ENCODE measurements at regions not wholly inside any gene's neighbourhood (a gene's known extent, or its start where the extent isn't known, plus 50 kb on each side); places are given as distances from the start of the nearest gene placed in this dataset.

- Mint-ChIP-seq H3K4me1 (peaks cover 11% of the 10 kb centered on the region), H3K4me3 (no peak overlapping the region), H3K36me3 (no peaks in the 10 kb centered on the region), H3K9me3 (no peaks in the 10 kb centered on the region), H3K27ac (no peak overlapping the region), H3K27me3 (ENCODE audit: low read depth) (no peaks in the 10 kb centered on the region)
- POLR2A ChIA-PET: no interaction called here
- CTCF ChIA-PET: interaction anchor here (0.6 kb wide), 1 partner anchor 174 kb away, joined by 4 read pairs; no protein-coding TSS in a partner anchor
- TF ChIP-seq ZNF425 (CRISPR knock-in tag; conservative IDR thresholded peaks at IDR 0.05): no peak
- no peak for TF ChIP-seq NFYB (CRISPR knock-in tag; conservative IDR thresholded peaks at IDR 0.05; ENCODE audit: low read depth)
- TF ChIP-seq FOXP1 (CRISPR knock-in tag; IDR thresholded peaks at IDR 0.05; ENCODE audit: borderline replicate concordance): no peak
- no peak for TF ChIP-seq ZBTB21 (CRISPR knock-in tag; IDR thresholded peaks at IDR 0.05; ENCODE audit: borderline replicate concordance)
- TF ChIP-seq USF1 (CRISPR knock-in tag; IDR thresholded peaks at IDR 0.05): no peak
- no peak for TF ChIP-seq RELA (CRISPR knock-in tag; IDR thresholded peaks at IDR 0.05; ENCODE audit: borderline replicate concordance)
- TF ChIP-seq MYBL2 (CRISPR knock-in tag; IDR thresholded peaks at IDR 0.05): no peak
- TF ChIP-seq GABPB1 (CRISPR knock-in tag; IDR thresholded peaks at IDR 0.05): no peak
- TF ChIP-seq USF2 (CRISPR knock-in tag; IDR thresholded peaks at IDR 0.05): no peak
- no peak for TF ChIP-seq ETV6 (CRISPR knock-in tag; IDR thresholded peaks at IDR 0.05)
- no peak for TF ChIP-seq FOXJ3 (CRISPR knock-in tag; IDR thresholded peaks at IDR 0.05; ENCODE audit: borderline replicate concordance)
- TF ChIP-seq ERG (CRISPR knock-in tag; IDR thresholded peaks at IDR 0.05): no peak
- TF ChIP-seq MLX (CRISPR knock-in tag; IDR thresholded peaks at IDR 0.05): no peak
- no peak for TF ChIP-seq RORB (CRISPR knock-in tag; IDR thresholded peaks at IDR 0.05)
- TF ChIP-seq TP53 (CRISPR knock-in tag; IDR thresholded peaks at IDR 0.05): no peak
- no peak for TF ChIP-seq PRRX2 (CRISPR knock-in tag; IDR thresholded peaks at IDR 0.05)
- TF ChIP-seq ZNF423 (CRISPR knock-in tag; IDR thresholded peaks at IDR 0.05): no peak
- ATAC-seq: no peak
- no peak for DNase-seq (ENCODE audit: low spot score)
Measured at GRCh38 chr16:80263181-80263823, 277.5 kb upstream of the DYNLRB2 start.

GRCh38 chr16:80260906-80261311 is 279.9 kb upstream of the DYNLRB2 start:
- H3K9me3 Mint-ChIP-seq: no peaks in the 10 kb centered on the region

More at GRCh38 chr16:80260906-80261311, 279.9 kb upstream of the DYNLRB2 start:
- TF ChIP-seq ZNF671 (CRISPR knock-in tag; IDR thresholded peaks at IDR 0.05): no peak
- TF ChIP-seq GRHL2 (CRISPR knock-in tag; IDR thresholded peaks at IDR 0.05; ENCODE audit: insufficient replicate concordance, severe bottlenecking): no peak
- no peak for TF ChIP-seq ELF4 (CRISPR knock-in tag; IDR thresholded peaks at IDR 0.05; ENCODE audit: low read depth)
- TF ChIP-seq ATF2 (CRISPR knock-in tag; IDR thresholded peaks at IDR 0.05; ENCODE audit: borderline replicate concordance, low read depth): no peak
- no peak for TF ChIP-seq USF1 (CRISPR knock-in tag; IDR thresholded peaks at IDR 0.05)
- TF ChIP-seq IRF1 (CRISPR knock-in tag; IDR thresholded peaks at IDR 0.05): no peak
- ChIA-PET CTCF (interaction anchor here (0.7 kb wide), 1 partner anchor 17 kb away, joined by 3 read pairs; no protein-coding TSS in a partner anchor), POLR2A (no interaction called here)
- Mint-ChIP-seq H3K36me3 (no peaks in the 10 kb centered on the region), H3K27me3 (ENCODE audit: low read depth) (no peaks in the 10 kb centered on the region), H3K4me1 (peaks cover 11% of the 10 kb centered on the region), H3K27ac (no peak overlapping the region), H3K4me3 (no peak overlapping the region)
- ATAC-seq (no peak), DNase-seq (ENCODE audit: low spot score) (no peak)

All from WTC11 (cell line).